Suprapubic skin (tissue), 4 donors: ENCODE measurements at regions not wholly inside any gene's neighbourhood (a gene's known extent, or its start where the extent isn't known, plus 50 kb on each side); places are given as distances from the start of the nearest gene placed in this dataset.

Experiments
- CTCF ChIP-seq, 2 donors: fragments of 200-600 bp in 1 of 2; fragments of 450-650 bp in 1 of 2; sonication (generic) in 1 of 2; IDR thresholded peaks; one replicate each; pipeline ENCODE4 v1.5.1; 2016 to 2019; ENCODE audit warnings: antibody characterized with exemption in 2 of 2, mild to moderate bottlenecking in 1 of 2, moderate library complexity in 1 of 2
- POLR2A ChIP-seq, 2 donors: fragments of 450-650 bp; IDR thresholded peaks; one replicate each; pipeline ENCODE4 v1.6.1; 2017; ENCODE audit warnings: antibody characterized with exemption in 2 of 2, mild to moderate bottlenecking in 2 of 2, moderate library complexity in 2 of 2
- POLR2AphosphoS5 ChIP-seq, 3 donors: sonication (generic); formaldehyde crosslinking; IDR thresholded peaks; one replicate each; pipeline ENCODE4 v1.6.1; 2017; ENCODE audit warnings: antibody characterized with exemption in 3 of 3

GRCh38 chr18:68455229-68455603 is 259.7 kb downstream of the TMX3 start:
- no peak for TF ChIP-seq POLR2AphosphoS5 (IDR thresholded peaks at IDR 0.05)
- no peak for TF ChIP-seq POLR2A (IDR thresholded peaks at IDR 0.05)
- TF ChIP-seq CTCF (IDR thresholded peaks at IDR 0.05), result no peak
